GM23248 (cell line): ENCODE measurements at regions not wholly inside any gene's neighbourhood (a gene's known extent, or its start where the extent isn't known, plus 50 kb on each side); places are given as distances from the start of the nearest gene placed in this dataset.

Source experiments
- EZH2 ChIP-seq: fragments of 200-600 bp; sonication (generic); IDR thresholded peaks from 2 replicates; pipeline ENCODE4 v1.6.1; 2018; ENCODE audit warnings: antibody characterized with exemption, mild to moderate bottlenecking; ENCODE audit not compliant: insufficient read depth, poor library complexity, severe bottlenecking
- EZH2phosphoT487 ChIP-seq: fragments of 200-600 bp; sonication (generic); IDR thresholded peaks from 2 replicates; pipeline ENCODE4 v1.6.1; 2018; ENCODE audit warnings: antibody characterized with exemption, moderate library complexity, mild to moderate bottlenecking, low read depth; ENCODE audit not compliant: insufficient read depth

- no peak for TF ChIP-seq EZH2
- no peak for TF ChIP-seq EZH2phosphoT487
These were observed 65.7 kb upstream of the CACHD1 start for GRCh38 chr1:64404202-64404601.
